WI38 (cell line): ENCODE measurements at regions not wholly inside any gene's neighbourhood (a gene's known extent, or its start where the extent isn't known, plus 50 kb on each side); places are given as distances from the start of the nearest gene placed in this dataset.

Experiments used
- H3K4me3 ChIP-seq: 2 replicates; pipeline ENCODE4 v1.5.1; 2011; ENCODE audit warnings: low read depth, mild to moderate bottlenecking, control low read depth, low read length
- TF ChIP-seq, protein P1 (sequence below): IDR thresholded peaks from 2 replicates; pipeline ENCODE4 v1.5.1; 2012; ENCODE audit warnings: low read depth, mild to moderate bottlenecking, control low read depth, low read length

DNA sequence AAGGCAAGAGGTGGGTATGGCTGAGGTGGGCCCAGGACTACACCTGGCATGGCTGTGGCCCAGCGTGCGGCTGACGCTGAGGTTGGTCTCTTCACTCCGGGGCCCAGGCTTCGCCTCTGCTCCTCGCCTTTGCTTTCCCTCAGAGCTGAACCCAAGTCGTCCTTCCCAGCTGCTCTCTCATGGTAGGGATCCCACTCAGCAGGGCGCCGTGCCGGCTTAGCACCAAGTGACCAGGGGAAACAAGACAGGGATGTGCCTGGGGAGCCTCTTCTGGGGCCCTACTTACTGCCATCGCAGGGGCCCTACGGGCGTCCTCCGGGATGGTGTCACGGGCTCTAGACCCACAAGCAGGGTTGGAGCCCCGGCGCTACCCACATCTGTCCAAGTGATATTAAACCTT is 138.1 kb upstream of the ALKAL2 start:
- TF ChIP-seq, protein P1, sequence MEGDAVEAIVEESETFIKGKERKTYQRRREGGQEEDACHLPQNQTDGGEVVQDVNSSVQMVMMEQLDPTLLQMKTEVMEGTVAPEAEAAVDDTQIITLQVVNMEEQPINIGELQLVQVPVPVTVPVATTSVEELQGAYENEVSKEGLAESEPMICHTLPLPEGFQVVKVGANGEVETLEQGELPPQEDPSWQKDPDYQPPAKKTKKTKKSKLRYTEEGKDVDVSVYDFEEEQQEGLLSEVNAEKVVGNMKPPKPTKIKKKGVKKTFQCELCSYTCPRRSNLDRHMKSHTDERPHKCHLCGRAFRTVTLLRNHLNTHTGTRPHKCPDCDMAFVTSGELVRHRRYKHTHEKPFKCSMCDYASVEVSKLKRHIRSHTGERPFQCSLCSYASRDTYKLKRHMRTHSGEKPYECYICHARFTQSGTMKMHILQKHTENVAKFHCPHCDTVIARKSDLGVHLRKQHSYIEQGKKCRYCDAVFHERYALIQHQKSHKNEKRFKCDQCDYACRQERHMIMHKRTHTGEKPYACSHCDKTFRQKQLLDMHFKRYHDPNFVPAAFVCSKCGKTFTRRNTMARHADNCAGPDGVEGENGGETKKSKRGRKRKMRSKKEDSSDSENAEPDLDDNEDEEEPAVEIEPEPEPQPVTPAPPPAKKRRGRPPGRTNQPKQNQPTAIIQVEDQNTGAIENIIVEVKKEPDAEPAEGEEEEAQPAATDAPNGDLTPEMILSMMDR: no peak
- H3K4me3 ChIP-seq: no peak overlapping the region

- TF ChIP-seq, protein P1: no peak
- H3K4me3 ChIP-seq: no peak overlapping the region
These were observed 137.4 kb upstream of the ALKAL2 start for GRCh38 chr2:425243-425642.

- H3K4me3 ChIP-seq: no peak overlapping the region
- TF ChIP-seq, protein P1: no peak
These were observed 136.6 kb upstream of the ALKAL2 start for GRCh38 chr2:424306-425171.

DNA sequence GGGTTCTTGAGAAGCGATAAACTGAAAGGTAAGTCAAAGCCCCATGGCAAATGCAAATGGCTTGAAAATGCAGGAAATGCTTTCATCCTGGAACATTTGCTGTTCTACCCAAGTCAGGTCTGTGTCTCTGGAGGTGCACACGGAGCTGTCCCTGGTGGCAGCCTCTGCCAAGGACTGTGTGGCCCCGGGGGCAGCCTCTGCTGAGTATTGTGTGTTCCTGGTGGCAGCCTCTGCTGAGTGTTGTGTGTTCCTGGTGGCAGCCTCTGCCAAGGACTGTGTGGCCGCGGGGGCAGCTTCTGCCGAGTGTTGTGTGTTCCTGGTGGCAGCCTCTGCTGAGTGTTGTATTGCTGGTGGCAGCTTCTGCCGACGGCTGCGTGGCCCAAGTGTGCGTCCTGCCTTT is 135.6 kb upstream of the ALKAL2 start:
- no peak overlapping the region for H3K4me3 ChIP-seq
- TF ChIP-seq, protein P1: no peak

- H3K4me3 ChIP-seq: no peak overlapping the region
- TF ChIP-seq, protein P1: no peak
These were observed 135.0 kb upstream of the ALKAL2 start for GRCh38 chr2:422676-423435.

DNA sequence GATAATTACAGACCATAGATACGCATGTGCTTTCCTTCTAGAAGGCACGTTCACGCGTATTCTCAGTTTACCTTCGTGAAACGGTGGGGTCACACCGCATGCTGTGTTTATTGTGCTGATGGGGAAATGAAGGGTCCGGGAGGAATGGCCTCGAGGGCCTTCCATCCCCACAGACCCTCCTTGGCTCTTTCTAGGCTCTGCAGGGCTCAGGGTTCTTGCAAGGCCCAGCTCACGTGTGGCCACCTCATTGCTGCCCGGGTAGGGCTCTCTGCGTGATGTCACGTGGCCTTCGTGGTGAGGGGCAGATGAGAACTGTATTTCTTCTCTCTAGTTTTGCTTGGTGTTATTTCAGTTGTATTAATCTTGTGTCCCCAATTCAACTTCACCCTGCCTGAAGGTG is 133.5 kb upstream of the ALKAL2 start:
- no peak overlapping the region for H3K4me3 ChIP-seq
- TF ChIP-seq, protein P1: no peak
